Ecto neural progenitor cell (in vitro differentiated cells): ENCODE measurements at regions not wholly inside any gene's neighbourhood (a gene's known extent, or its start where the extent isn't known, plus 50 kb on each side); places are given as distances from the start of the nearest gene placed in this dataset.
A peak's percentile ranks its signal among the peaks of the same experiment; 100 is the strongest.
"Not testable (repeated sequence)": the region's sequence is repeated elsewhere in the genome, so short reads cannot be mapped to it uniquely, and the experiment has no call there.

Experiments used
- DNase-seq: peaks from one replicate; pipeline ENCODE4 v3.0.0-alpha.2; 2018; ENCODE audit warnings: low spot score

GRCh38 chr5:98206566-98206965 lies 566.9 kb upstream of the RGMB start:
- no peak for DNase-seq

- no peak for DNase-seq
These were observed 564.0 kb upstream of the RGMB start for GRCh38 chr5:98209418-98209817.

- peak; percentile 45 for DNase-seq
These were observed 559.0 kb upstream of the RGMB start for GRCh38 chr5:98214240-98215051.

DNA sequence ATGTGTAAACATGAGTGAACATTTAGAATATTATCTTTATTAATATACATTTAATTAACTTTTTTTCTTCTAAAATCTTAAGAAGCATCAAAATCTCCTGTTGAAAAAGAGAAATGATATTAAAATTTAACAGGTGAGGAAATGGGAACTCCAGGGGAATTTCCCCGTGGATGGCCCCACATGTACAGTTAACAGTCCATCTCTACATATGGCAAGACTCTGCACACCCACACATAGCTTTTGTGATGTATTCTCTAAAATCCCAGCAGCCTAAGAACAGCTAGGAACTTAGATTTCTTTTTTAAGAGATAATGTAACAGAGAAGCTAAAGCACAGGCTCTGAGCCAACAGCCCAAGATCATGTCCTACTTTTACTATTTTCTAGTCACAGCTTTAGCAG lies 556.3 kb upstream of the RGMB start:
- no peak for DNase-seq

DNA sequence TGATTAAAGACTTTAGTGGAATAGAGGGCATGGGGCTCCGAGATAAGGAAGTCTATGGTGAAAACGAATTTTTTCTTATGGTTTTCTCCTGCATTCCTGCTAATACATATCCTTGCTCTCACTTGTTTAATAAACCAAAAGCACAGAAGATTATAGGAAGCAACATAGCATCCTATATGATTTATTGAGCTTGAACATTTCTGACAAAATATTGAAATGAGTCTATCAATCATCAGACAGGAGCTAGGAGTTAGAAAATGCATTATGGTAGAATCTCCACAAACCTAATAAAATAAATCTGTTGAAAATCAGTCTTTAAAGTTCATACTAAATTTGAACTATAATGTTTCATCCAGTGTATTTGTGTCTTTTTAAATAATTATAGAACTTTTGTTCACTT lies 554.6 kb upstream of the RGMB start:
- no peak for DNase-seq

GRCh38 chr5:98227489-98227888 lies 546.0 kb upstream of the RGMB start:
- no peak for DNase-seq

DNA sequence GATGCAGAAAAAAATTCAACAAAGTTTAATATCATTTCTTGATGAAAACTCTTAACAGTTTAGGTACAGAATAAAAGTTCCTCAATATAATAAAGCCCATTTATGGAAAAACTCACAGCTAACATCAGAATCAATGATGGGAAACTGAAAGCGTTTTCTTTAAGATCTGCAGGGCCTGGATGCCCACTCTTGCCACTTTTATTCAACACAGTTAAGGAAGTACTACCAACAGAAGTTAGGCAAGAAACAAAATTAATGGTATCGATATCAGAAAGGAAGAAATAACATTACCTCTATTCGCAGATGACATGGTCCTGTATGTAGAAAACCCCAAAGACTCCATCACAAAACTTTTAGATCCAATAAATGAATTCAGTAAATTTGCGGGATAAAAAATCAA lies 542.4 kb upstream of the RGMB start:
- no peak for DNase-seq

GRCh38 chr5:98237794-98238193 lies 535.7 kb upstream of the RGMB start:
- DNase-seq, result not testable (repeated sequence)

DNA sequence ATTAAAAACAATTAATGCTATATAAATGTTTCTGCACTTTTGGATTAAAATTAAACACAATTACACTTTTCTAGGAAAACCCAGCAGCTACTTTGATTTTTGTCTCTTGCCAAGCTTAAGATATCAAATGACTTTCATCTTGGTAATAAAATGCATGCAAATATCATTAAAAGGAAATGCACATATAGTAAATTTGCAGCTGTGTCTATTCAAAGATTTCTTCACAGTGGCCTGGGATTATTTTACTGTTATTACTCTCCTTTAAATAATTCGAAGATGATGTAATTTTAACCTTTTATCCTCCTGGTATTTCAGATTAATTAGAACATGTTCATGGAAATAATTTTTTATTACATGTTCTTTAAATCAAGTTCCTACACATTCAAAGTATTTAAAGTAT lies 529.5 kb upstream of the RGMB start:
- no peak for DNase-seq

DNA sequence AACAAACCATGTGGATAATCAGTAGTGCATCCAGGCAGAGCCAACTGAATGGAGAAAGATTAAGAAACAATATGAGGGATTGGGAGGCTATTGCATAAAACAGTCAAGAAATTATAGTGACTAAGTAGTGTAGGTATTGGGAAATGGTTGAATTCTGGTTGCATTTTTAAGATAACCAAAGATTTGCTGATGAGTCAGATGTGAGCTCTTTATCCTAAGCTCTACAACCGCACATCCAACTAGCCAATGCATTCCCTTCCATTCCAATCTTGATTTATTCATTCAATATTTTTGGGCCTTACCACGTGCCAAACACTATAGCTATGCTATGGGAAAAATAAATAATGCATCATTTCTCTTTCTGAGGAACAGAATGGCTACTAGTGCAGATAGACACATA lies 524.5 kb upstream of the RGMB start:
- DNase-seq, result no peak

GRCh38 chr5:98258939-98259338 lies 514.5 kb upstream of the RGMB start:
- DNase-seq, result no peak

- DNase-seq, result no peak
These were observed 513.9 kb upstream of the RGMB start for GRCh38 chr5:98259595-98259994.

GRCh38 chr5:98263084-98263483 lies 510.4 kb upstream of the RGMB start:
- no peak for DNase-seq

DNA sequence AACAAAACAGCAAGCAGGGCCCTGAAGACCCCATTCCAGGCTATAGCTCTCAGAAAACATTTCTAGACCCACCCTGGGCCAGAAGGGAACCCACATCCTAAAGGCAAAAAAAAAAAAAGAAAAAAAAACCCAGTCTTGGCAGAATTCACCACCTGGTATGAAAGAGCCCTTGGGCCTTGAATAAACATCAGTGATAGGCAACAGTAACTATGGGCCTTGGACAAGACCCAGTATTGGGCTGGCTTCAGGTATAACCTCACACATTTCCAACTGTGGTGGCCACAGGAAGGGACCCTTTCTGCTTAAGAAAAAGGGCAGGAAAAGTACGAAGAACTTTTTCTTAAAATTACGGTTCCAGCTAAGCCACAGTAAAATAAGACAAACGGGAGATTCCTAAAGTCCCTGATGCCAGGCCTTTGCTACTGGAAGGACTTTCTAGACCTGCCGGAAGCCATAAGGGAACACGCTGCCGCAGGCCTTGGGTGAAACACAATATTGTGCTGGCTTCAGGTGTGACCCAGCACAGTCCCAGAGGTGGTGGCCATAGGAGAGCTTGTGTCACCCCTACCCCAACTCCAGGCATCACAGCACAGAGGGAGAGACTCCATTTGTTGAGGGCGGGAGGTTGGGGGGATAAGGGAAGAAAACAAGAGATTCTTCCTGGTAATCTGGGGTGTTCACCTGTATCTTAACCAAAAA lies 505.2 kb upstream of the RGMB start:
- no peak for DNase-seq

GRCh38 chr5:98275980-98276379 lies 497.5 kb upstream of the RGMB start:
- DNase-seq, result no peak

DNA sequence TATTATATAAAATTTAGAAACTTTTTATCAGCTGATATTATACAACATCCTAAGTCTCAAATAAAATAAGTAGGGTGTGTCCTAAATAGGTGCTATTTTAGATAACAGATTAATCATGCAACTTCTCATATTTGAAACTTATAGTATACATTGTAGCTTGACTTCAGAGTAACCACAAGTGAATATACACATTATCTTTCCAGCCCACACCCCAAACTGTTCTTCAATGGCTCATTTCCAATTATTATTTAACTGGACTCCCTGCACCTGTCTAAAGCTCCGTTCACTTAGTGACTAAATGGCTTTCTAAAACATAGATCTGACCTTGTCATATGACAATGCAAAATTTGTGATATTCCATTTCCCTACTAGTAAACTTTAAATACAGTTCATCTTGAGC lies 490.9 kb upstream of the RGMB start:
- no peak for DNase-seq

- no peak for DNase-seq
These were observed 481.0 kb upstream of the RGMB start for GRCh38 chr5:98292496-98292895.

GRCh38 chr5:98296426-98296825 lies 477.0 kb upstream of the RGMB start:
- no peak for DNase-seq

DNA sequence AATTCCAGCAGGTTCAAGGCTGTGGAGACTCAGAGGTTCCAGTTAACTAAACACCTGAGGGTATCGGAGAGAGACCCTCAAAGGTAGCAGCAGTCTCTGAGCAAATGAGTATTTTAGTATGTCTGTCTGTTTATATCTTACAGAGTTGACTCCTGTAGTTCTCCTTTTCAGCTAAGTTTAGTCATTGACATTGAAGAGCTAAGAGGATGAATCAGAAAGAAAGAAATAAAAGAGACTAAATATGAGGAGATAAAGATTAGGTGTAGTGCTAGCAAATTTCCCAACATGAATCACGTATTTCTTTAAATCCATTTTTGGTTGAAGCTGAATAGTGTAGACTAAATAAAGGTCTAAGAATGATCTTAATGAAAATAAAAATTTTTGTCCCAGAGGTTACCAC lies 474.0 kb upstream of the RGMB start:
- DNase-seq, result no peak

GRCh38 chr5:98301547-98301946 lies 471.9 kb upstream of the RGMB start:
- DNase-seq, result no peak

DNA sequence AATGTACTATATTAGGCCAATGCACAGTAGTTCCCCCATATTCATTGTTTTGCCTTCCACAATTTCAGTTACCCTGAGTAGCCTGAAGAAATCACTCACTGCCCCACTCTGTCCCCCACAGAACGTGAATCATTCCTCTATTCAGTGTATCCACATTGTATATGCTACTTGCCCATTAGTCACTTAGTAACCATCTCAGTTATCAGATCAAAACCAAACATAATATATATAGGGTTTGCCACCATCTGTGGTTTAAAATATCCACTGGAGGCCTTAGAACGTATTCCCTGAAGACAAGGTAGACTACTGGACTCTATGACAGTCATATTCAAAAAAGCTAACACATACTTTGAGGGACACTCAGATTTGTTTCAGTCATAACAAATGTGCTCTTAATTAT lies 465.7 kb upstream of the RGMB start:
- DNase-seq, result no peak

- no peak for DNase-seq
These were observed 465.2 kb upstream of the RGMB start for GRCh38 chr5:98308231-98308630.

DNA sequence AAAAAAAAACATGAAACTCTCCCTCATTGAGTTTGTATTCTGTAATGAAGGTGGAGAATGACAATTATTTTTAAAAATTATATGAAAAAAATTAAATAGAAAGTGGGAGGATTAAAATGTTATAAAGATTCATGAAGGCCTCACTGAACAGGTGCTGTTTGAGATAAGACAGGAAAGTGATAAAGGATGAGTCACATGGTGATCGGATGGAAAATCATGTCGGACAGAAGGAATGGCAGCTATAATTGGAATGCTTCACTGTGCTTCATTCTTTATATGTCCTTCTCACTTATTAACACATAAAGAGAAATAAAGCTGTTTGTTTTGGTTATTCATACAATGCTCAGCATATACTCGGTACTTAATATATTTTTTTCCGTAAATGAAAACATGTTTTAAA lies 464.5 kb upstream of the RGMB start:
- no peak for DNase-seq
